HCT116 (cell line): ENCODE measurements at regions not wholly inside any gene's neighbourhood (a gene's known extent, or its start where the extent isn't known, plus 50 kb on each side); places are given as distances from the start of the nearest gene placed in this dataset.

Experiments
- CTCF ChIP-seq, 3 experiments: fragments of 200-600 bp in 1 of 3; sonication (generic) in 1 of 3; IDR thresholded peaks in 2 of 3; conservative IDR thresholded peaks in 1 of 3; 2 replicates each; pipeline ENCODE4 v1.5.1; 2012 to 2017; ENCODE audit warnings: low read depth in 2 of 3, low read length in 2 of 3, antibody characterized with exemption in 1 of 3, borderline replicate concordance in 1 of 3, control low read depth in 1 of 3, mild to moderate bottlenecking in 1 of 3, mixed read lengths in 1 of 3, mixed run types in 1 of 3, moderate library complexity in 1 of 3; ENCODE audit not compliant: insufficient read depth in 1 of 3
- EZH2 ChIP-seq: fragments of 200-600 bp; sonication (generic); IDR thresholded peaks from 2 replicates; pipeline ENCODE4 v1.6.1; 2017; ENCODE audit warnings: antibody characterized with exemption, mixed run types
- RAD21 ChIP-seq: IDR thresholded peaks from 2 replicates; pipeline ENCODE4 v1.6.1; 2012; ENCODE audit warnings: low read depth, mild to moderate bottlenecking

GRCh38 chr7:81621893-81622292 lies 148.0 kb downstream of the HGF start:
- no peak for TF ChIP-seq CTCF (IDR thresholded peaks at IDR 0.05 in 2 of 3, conservative IDR thresholded peaks at IDR 0.05 in 1 of 3; ENCODE audit: borderline replicate concordance in 1 of 3, insufficient read depth in 1 of 3, low read depth in 2 of 3, low read length in 2 of 3)
- TF ChIP-seq EZH2, result no peak
- TF ChIP-seq RAD21, result no peak
